Ovary (tissue), 7 donors: ENCODE measurements at regions not wholly inside any gene's neighbourhood (a gene's known extent, or its start where the extent isn't known, plus 50 kb on each side); places are given as distances from the start of the nearest gene placed in this dataset.
A peak's percentile ranks its signal among the peaks of the same experiment; 100 is the strongest.

ENCODE experiments used
- DNase-seq, 5 donors: peaks; one replicate each; pipeline ENCODE4 v3.0.0-alpha.2; 2019 to 2020
- H3K27ac ChIP-seq, 2 donors: fragments of 200-600 bp; one replicate each; pipeline versions ENCODE4 v1.5.1 to v1.8.0; 2019 to 2022
- H3K27me3 ChIP-seq: fragments of 200-600 bp; one replicate; pipeline ENCODE4 v1.8.0; 2022
- H3K36me3 ChIP-seq: fragments of 200-600 bp; sonication (generic); one replicate; pipeline ENCODE4 v1.5.1; 2019
- H3K4me1 ChIP-seq: one replicate; pipeline ENCODE4 v1.8.1; 2013; ENCODE audit warnings: mild to moderate bottlenecking, moderate library complexity; ENCODE audit not compliant: insufficient read depth
- H3K4me3 ChIP-seq: fragments of 200-600 bp; sonication (generic); one replicate; pipeline ENCODE4 v1.5.1; 2017
- H3K9me3 ChIP-seq, 2 donors: fragments of 200-600 bp in 1 of 2; sonication (generic) in 1 of 2; one replicate each; pipeline versions ENCODE4 v1.5.1 to v1.8.1; 2013 to 2019; ENCODE audit warnings: mild to moderate bottlenecking in 1 of 2, moderate library complexity in 1 of 2
- EP300 ChIP-seq: sonication (generic); formaldehyde crosslinking; IDR thresholded peaks from one replicate; pipeline ENCODE4 v1.6.1; 2017; ENCODE audit warnings: antibody characterized with exemption
- POLR2A ChIP-seq: fragments of 450-650 bp; IDR thresholded peaks from one replicate; pipeline ENCODE4 v1.6.1; 2017; ENCODE audit warnings: antibody characterized with exemption, mild to moderate bottlenecking, moderate library complexity
- WGBS, 3 donors: extraction: QIAGEN DNeasy Blood & Tissue Kit in 1 of 3; methylation state at CpG; one replicate each; pipeline versions ENCODE4 v1.1.5 to v1.1.7; 2013 to 2017; 5-methylcytosine and 5-hydroxymethylcytosine counted together
- intact Hi-C, 4 donors: fragments of 100-400 bp; cut with DNase I; formaldehyde crosslinking; loops; one replicate each; pipeline versions ENCODE4 v1.11.0 to v1.15.1; 2022 to 2023
- TF ChIP-seq, protein P1 (sequence below), 3 donors: fragments of 450-650 bp in 2 of 3; fragments of 200-600 bp in 1 of 3; IDR thresholded peaks; one replicate each; pipeline versions ENCODE4 v1.5.1 to v1.8.0; 2016 to 2022; ENCODE audit warnings: antibody characterized with exemption in 3 of 3, mild to moderate bottlenecking in 1 of 3
- donor health status: DM: no; HTN: no; CAD: no; lungs with moderate emphysema.
- donor health status: DM: no; HTN: no; CAD: no.
- donor health status: Bipolar disorder and iron deficiency.
- donor health status: DM: no; HTN: no; CAD: no.
- donor health status: DM: yes; HTN: yes; CAD: no.

DNA sequence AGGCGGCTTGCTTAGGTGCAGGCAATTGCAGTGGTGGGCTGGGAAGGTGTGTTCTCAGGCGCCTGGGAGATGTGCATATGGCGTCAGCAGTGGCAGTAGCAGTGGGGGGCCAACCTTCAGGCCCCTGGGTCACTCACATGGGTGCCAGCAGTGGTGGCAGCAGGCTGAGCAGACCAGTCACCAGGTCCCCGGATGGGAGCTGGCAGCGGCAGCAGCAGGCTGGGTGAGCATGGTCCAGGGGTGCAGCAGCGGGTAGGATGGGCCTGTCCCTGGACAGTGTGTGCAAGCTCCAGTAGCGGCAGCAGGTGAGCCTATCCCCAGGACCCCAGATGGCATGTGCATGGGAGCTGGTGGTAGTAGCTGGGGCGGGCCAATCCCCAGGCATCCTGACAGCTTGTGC is 108.5 kb upstream of the TMEM260 start:
- DNase-seq, result no peak
- TF ChIP-seq POLR2A (no peak), EP300 (no peak)
- TF ChIP-seq, protein P1, sequence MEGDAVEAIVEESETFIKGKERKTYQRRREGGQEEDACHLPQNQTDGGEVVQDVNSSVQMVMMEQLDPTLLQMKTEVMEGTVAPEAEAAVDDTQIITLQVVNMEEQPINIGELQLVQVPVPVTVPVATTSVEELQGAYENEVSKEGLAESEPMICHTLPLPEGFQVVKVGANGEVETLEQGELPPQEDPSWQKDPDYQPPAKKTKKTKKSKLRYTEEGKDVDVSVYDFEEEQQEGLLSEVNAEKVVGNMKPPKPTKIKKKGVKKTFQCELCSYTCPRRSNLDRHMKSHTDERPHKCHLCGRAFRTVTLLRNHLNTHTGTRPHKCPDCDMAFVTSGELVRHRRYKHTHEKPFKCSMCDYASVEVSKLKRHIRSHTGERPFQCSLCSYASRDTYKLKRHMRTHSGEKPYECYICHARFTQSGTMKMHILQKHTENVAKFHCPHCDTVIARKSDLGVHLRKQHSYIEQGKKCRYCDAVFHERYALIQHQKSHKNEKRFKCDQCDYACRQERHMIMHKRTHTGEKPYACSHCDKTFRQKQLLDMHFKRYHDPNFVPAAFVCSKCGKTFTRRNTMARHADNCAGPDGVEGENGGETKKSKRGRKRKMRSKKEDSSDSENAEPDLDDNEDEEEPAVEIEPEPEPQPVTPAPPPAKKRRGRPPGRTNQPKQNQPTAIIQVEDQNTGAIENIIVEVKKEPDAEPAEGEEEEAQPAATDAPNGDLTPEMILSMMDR (IDR thresholded peaks at IDR 0.05), result no peak
- intact Hi-C loops, result loop anchor here in 3 of 4 donors (5.0 to 10.0 kb wide), 4 partner anchors 764 to 1026 kb away; partner anchors contain the start of gene TBPL2 (in 2 of the 3)

GRCh38 chr14:56474419-56475022 is 105.1 kb upstream of the TMEM260 start:
- intact Hi-C loops, result loop anchor here in 3 of 4 donors (5.0 to 10.0 kb wide), 4 partner anchors 767 to 1030 kb away; partner anchors contain the start of gene TBPL2 (in 2 of the 3)
- H3K27ac ChIP-seq, result no peak overlapping the region
- no peaks in the 10 kb centered on the region for H3K9me3 ChIP-seq
- H3K4me1 ChIP-seq, result no peaks in the 10 kb centered on the region
- 12 to 13% (median 13%) methylated on average over 8 of the region's 8 CpGs for WGBS, 3 donors
- H3K4me3 ChIP-seq, result no peak overlapping the region
- TF ChIP-seq EP300 (no peak), POLR2A (no peak)
- TF ChIP-seq, protein P1 (IDR thresholded peaks at IDR 0.05), result peak; percentile 32 to 58 (median 53)
- no peaks in the 10 kb centered on the region for H3K27me3 ChIP-seq
- DNase-seq, result no peak
- H3K36me3 ChIP-seq, result no peaks in the 10 kb centered on the region

More for the DNA sequence above, 108.5 kb upstream of the TMEM260 start:
- Histone ChIP-seq H3K9me3 (no peaks in the 10 kb centered on the region), H3K36me3 (no peaks in the 10 kb centered on the region), H3K27me3 (no peaks in the 10 kb centered on the region), H3K27ac (no peak overlapping the region), H3K4me1 (no peaks in the 10 kb centered on the region), H3K4me3 (no peak overlapping the region)
- 96 to 97% (median 97%) methylated on average over 8 of the region's 8 CpGs for WGBS, 3 donors

- intact Hi-C loops, result no loop called here
- Histone ChIP-seq H3K27ac (no peak overlapping the region), H3K36me3 (no peaks in the 10 kb centered on the region), H3K4me1 (no peaks in the 10 kb centered on the region), H3K27me3 (no peaks in the 10 kb centered on the region), H3K4me3 (no peak overlapping the region), H3K9me3 (no peaks in the 10 kb centered on the region)
- WGBS, 3 donors, result 59 to 65% (median 59%) methylated on average over 5 of the region's 5 CpGs
- DNase-seq, result no peak
- TF ChIP-seq POLR2A, result no peak
- TF ChIP-seq EP300, result no peak
- TF ChIP-seq, protein P1 (IDR thresholded peaks at IDR 0.05), result no peak
Observed at GRCh38 chr14:56482310-56482911, 97.2 kb upstream of the TMEM260 start.

GRCh38 chr14:56487090-56487667 is 92.4 kb upstream of the TMEM260 start:
- 36 to 40% (median 37%) methylated on average over 4 of the region's 4 CpGs for WGBS, 3 donors
- intact Hi-C loops, result no loop called here

More at GRCh38 chr14:56487090-56487667, 92.4 kb upstream of the TMEM260 start:
- Histone ChIP-seq H3K4me3 (no peak overlapping the region), H3K27ac (no peak overlapping the region), H3K4me1 (no peaks in the 10 kb centered on the region), H3K9me3 (no peaks in the 10 kb centered on the region), H3K36me3 (no peaks in the 10 kb centered on the region), H3K27me3 (no peaks in the 10 kb centered on the region)
- no peak for DNase-seq
- no peak for TF ChIP-seq EP300
- TF ChIP-seq, protein P1 (IDR thresholded peaks at IDR 0.05), result peak in 2 of 3 donors; percentile 8 to 15
- TF ChIP-seq POLR2A, result no peak
